Endometrium (tissue), 2 donors: ENCODE measurements at regions not wholly inside any gene's neighbourhood (a gene's known extent, or its start where the extent isn't known, plus 50 kb on each side); places are given as distances from the start of the nearest gene placed in this dataset.

Experiments
- FAIRE-seq: peaks from 2 replicates; lab custom pipeline; 2012; peaks lifted over from hg19 to GRCh38; lab: Jason Lieb, UNC
- donor health status: control.
- donor health status: control.

GRCh38 chr4:180150818-180151217, 2092.4 kb upstream of the TENM3 start:
- FAIRE-seq, result no peak

DNA sequence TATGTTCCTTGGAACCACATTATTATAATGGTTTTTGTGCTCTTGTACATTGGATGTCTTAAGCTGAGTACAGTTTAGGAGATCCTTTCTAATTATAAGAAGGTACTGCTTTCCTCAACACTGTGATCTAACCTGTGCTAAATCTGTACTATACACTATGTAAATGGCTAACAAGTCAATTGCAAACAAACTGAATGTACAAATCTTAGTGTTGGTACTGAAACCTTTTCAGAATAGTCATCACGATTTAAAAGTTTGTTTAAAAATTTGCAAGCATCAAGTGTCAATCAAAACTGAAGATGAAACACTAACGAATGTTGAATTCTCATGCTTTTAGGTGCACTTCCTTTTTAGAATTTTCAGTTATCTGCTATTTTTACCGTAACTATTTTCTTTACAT, 2090.4 kb upstream of the TENM3 start:
- no peak for FAIRE-seq

GRCh38 chr4:180153587-180153986, 2089.6 kb upstream of the TENM3 start:
- no peak for FAIRE-seq

GRCh38 chr4:180156684-180157083, 2086.5 kb upstream of the TENM3 start:
- no peak for FAIRE-seq

- FAIRE-seq, result no peak
Observed at GRCh38 chr4:180160195-180160983, 2082.8 kb upstream of the TENM3 start.

DNA sequence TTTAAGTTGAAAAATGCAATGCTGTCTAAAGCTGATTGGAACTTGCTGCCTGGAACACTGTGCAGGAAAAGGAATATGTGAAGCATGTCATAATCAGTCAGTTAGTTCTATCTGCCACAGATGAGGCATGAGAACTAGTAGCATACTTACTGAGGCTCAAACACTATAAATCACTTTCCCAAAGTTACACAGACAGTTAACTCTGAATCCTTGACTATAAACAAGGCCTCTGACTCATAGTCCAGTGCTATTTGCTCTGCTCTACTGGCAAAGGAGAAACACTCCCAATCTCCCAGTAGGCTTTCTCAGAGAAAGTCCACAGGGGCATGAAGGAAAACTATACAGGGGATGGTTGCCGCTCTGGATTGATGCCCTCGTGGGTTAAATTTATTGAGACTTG, 2078.4 kb upstream of the TENM3 start:
- no peak for FAIRE-seq

- no peak for FAIRE-seq
Observed at GRCh38 chr4:180169394-180169793, 2073.8 kb upstream of the TENM3 start.

- FAIRE-seq, result no peak
Observed at GRCh38 chr4:180169966-180170365, 2073.2 kb upstream of the TENM3 start.

- no peak for FAIRE-seq
Observed at GRCh38 chr4:180179146-180179545, 2064.1 kb upstream of the TENM3 start.

- no peak for FAIRE-seq
Observed at GRCh38 chr4:180189666-180190065, 2053.5 kb upstream of the TENM3 start.

- no peak for FAIRE-seq
Observed at GRCh38 chr4:180190382-180190781, 2052.8 kb upstream of the TENM3 start.

DNA sequence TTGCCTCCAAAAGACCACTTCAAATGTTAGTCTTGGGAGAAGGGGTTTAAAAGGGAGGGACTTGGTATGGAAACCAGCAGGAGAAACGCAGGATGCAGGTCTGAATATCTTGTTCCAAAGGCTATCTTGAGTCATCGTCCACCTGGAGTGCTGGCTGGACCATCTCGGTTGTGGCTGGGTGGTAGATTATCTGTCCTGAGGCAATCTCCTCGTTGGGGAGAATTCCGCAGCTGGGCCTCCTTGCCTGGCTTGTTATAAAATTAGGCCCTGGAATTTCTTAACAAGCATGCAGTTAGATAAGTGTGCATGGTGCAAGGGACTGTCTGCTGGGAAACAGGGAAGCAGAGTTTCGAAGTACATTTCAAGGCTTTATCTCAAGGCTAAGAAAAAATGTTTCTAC, 2045.7 kb upstream of the TENM3 start:
- no peak for FAIRE-seq

- no peak for FAIRE-seq
Observed at GRCh38 chr4:180203349-180203748, 2039.9 kb upstream of the TENM3 start.

GRCh38 chr4:180205276-180205675, 2037.9 kb upstream of the TENM3 start:
- no peak for FAIRE-seq

DNA sequence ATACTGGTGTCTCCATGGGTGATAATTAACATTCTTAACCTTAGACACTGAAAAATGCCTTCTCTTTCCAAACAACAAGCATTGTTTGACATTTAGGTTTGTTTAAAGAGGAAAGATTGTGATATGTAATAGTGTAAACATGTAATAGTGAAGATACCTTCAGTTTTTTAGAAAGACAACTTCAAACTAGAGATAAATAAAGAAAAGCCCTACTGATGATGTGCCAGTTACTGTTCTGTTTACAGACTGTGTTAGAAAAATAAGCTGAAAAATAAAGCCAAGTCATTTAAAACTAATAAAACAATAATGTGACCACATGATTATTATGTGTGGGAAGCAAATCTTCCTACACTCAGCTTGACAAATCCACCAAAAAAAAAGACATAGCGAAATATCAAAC, 2035.3 kb upstream of the TENM3 start:
- peak; percentile 83 for FAIRE-seq

- no peak for FAIRE-seq
Observed at GRCh38 chr4:180217070-180217469, 2026.1 kb upstream of the TENM3 start.

GRCh38 chr4:180219080-180219479, 2024.1 kb upstream of the TENM3 start:
- FAIRE-seq, result no peak

DNA sequence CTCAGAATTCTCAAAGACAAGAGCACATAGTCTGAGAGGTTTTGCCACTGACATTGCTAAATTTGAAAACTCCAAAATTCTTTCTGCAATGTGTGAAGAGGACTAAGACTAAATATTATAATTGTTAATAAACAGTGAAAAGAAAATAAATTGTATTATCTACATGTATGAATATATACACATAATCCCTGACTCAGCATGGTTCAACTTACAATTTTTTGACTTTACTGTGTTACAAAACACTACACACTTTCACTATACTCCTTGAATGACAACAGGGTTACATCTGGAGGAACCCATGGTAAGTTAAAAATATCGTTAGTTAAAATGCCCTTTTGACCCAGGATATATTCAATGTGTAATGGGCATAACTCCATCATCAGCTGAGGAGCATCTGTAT, 2017.2 kb upstream of the TENM3 start:
- FAIRE-seq, result no peak

DNA sequence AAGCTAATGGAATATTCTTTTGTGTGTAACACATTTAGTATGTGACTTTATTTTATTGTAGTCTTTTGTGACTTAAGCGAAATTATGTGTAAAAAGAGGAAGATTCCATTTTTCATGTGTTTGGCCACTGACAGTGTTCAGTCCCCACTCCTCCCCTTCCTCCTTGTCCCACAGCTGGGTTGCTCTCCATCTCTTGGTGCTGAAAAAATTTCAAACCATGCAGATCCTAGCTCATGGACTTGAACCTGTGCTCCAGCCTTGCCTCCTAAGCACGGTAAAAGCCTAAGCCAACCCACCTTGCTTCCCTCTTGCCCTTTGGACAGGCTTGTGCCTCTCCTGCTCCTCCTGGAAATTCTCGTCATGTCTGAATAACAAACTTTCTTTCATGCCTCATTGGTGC, 2008.5 kb upstream of the TENM3 start:
- no peak for FAIRE-seq

GRCh38 chr4:180240670-180241069, 2002.5 kb upstream of the TENM3 start:
- FAIRE-seq, result no peak

DNA sequence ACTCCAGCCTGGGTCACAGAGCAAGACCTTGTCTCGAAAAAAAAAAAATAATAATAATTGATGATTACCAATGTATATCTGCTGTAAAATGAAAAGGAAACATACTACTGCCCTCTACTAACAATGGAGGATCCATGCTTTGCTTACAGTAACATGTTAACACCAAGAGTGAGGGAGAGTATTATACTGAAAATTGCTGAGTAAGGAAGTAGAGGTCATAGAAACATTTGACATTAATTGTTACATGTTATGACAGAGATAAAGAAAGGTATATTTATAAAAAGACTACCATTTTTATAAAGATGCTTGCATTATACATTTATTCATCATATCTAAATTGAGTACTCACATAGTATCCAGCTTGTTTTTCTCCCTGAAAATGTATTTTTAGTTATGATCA, 1989.8 kb upstream of the TENM3 start:
- no peak for FAIRE-seq

DNA sequence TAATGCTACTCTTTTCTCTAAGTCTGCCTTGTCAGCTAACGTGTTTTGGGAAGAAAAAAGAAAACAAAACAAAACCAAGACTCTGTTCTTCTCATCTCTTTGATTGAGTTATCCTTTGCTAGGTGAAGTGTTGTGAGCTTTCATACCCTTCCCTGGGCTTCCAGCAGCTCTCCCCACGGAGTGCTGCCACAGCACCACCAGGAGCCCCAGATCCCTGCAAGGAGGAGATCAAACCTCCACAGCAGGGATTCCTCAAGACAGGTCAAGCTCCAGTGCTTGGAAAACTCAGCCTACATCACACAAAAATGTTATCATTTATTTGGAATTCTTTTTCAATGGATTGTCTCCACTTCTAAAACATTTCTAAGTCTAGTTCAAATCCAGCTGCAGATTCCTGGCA, 1981.9 kb upstream of the TENM3 start:
- FAIRE-seq, result no peak

- no peak for FAIRE-seq
Observed at GRCh38 chr4:180280076-180280475, 1963.1 kb upstream of the TENM3 start.

DNA sequence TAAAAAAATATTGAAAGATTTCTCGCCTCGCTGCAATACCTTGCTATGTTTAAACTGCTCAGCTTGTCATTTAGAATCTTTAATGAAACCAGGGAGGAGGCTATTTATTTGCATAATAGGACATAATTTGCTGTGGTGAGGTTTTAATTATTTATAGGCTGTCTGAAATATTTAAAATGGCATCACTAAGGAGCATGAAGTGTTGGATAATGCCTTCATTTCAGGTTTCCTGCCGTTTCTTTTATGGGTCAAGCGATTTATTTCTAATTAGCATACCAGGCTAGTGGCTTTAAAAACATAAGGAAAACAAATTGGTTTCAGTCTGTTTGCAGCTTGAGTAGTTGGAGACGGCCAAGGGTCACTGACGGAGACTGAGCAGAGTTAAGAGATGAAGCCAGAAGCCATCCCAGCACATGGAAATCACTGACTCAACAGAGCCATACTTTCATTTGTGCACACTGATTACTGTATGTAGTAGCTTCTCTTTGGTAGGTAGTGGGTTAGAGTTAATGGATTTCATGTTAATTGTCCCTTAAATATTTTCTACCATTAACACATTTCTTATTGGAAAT, 1962.4 kb upstream of the TENM3 start:
- no peak for FAIRE-seq
